Cerebellar cortex (tissue), 1 donor: ENCODE measurements at regions not wholly inside any gene's neighbourhood (a gene's known extent, or its start where the extent isn't known, plus 50 kb on each side); places are given as distances from the start of the nearest gene placed in this dataset.
A peak's percentile ranks its signal among the peaks of the same experiment; 100 is the strongest.

ENCODE experiments used
- DNase-seq: peaks from one replicate; pipeline ENCODE4 v3.0.0-alpha.2; 2015; ENCODE audit warnings: low spot score

DNA sequence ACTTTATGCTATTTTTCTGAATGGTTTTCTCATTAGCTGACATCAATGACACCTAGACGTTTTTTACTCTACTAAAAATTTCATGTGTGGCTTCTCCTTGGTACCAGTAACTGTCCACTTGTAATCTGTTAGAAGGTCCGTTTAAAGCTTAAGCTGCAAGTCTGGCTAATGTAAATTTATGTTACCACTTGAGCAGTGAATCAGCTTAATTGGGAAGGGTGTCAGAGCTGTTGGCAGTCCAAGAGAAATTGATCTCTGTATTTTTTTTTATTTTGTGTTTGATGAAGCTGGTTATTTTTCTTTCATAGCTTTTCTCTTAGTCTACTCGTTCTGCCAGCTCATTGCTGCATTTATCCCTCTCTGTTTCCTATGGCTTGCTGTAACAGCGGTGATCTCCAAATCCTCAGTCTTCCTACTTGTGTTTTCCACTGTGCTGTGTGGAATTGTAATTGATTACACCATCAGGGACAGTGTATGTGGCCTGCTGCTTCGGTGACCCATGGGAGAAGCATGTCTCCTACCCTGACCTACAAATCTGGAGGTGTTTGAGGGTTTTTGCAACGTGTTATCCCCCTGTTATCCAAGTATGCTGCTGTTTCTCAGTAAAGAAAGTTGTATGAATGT, 724.2 kb upstream of the REG3G start:
- DNase-seq, result no peak

DNA sequence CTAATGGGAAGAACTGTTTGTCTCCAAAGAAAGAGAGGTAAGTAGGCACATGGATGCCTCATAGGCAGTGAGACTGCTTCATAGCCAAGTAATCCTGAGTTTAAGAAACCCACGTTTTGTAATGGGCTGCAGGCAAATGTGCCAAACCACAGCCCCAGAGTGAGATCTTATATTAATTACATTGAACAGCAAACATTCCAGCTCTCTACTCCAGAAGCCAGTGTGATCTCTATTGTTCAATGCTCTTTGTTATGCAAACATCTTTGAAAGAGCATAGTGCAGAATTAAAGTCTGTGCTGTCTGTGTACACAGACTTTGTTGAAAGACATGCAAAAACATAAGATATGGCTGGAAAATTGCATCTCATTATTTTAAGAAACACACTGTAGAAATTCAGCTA, 720.8 kb upstream of the REG3G start:
- DNase-seq, result no peak

DNA sequence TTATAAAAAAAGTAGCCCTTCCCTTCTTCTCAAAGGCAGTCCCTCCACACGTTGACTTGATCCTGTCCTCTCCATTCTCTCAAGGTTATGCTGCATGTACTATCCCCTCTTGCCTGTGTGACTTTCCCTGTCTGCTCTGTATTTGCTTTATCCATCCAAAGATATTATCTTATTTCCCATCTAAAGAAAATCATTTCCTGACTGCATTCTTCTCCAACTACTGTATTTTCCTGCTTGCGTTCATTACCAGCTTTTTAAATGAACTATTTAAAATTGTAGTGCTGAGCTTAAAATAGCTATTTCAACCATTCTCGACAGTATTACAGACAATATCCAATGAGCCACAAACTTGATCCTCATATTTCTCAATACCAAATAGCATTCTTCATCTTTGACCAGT, 716.0 kb upstream of the REG3G start:
- DNase-seq, result no peak

DNA sequence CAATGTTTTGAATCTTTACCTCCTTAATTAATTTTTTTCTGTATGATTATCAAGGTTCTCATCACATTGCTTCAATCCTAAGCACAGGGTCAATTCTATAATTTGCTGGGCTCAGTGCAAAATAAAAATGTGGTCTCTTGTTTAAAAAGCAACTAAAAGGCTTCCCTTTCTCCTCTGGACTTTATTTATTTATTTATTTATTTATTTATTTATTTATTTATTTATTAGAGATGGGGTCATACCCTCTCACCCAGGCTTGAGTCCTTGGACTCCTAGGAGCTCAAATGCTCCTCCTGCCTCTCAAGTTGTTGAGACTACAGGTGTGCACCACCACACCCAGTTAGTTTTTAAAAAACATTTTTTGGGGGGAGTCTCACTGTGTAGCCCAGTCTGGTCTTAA, 710.1 kb upstream of the REG3G start:
- DNase-seq, result no peak

DNA sequence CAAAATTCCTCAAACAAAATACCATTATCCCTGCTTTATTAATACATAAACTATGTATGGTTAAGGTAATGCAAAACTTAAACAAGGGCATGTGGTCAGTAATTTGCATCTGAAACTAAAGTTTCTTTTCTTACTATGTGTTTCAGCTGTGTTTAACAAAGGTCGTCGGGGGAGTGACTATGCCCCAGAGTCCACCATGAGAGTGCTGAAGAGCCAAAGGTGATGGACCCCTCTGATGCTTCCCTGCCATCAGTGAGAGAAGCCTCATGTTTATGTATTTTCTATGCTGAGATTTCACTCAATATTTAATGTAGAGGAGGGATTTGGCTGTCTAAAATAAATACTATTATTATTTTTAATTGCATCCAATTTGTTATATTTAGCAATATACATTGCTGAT, 707.2 kb upstream of the REG3G start:
- DNase-seq, result no peak

DNA sequence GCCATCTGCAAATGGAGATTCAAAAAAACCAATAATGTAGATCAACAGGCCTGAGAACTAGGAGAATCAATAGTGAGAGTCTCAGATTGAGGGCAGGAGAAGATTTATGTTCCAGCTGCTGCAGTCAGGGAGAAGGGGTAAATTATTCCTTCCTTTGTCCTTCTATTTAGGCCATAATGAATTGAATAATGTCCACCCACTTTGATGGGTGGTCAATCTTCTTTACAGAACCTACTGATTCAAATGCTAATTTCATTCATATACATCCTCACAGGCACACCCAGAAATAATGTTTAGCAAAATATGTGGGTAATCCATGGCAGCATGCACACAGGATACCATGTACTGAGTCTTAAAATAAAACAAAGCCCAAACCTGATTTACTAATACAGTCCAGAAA, 695.3 kb upstream of the REG3G start:
- no peak for DNase-seq

DNA sequence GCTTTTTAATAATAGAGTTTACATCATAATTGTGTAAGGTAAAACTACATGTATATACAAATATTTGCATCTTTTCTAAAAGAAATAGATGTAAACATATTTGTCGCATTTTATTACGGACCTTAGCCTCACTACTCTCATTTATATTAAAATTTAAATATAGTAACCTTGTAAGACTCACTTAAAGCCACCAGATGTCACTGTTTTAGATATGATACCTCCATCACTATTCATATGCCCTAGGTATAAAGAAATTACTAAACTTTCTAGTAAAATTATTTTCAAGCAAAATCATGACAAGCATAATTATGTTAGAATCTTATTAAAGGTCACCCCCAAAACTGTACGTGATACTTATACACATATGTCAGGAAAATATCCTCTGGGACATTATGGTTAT, 674.3 kb upstream of the REG3G start:
- DNase-seq, result no peak

DNA sequence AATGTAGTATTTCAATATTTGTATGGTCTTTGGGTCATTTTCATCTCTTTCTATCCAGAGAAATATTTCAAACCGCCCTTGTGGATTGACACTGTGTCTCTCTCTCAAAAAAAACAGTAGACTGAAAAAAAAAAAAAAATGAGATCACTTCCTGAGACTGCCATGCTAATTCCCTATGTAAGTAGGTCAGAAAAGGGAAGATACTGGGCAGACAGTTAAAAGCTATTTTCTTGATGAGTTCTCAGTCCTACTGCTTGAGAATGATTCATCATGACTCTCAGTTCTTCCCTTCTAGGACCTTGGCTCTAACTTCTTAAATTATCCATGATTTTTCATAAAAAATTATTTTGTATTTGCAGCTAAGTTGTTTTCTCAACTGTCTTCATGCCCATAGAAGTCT, 672.3 kb upstream of the REG3G start:
- no peak for DNase-seq

DNA sequence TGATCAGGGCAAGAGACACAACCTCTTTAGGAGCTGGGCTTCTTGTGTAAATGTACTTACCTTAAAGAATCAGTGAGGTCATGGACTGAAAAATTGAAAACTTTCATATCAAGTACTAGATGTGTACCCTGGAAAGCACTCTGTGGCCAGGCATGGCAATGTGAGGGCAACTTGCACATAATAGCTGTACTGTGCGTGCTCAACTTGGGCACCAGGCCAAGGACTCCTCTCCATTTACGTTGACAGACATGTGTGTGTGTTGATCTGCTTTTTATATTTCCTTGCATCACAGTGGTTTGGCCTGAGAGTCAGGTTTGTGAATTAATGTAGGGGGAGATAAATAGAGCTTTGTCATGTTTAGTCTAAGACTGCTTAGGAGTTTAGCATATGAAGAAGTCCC, 669.5 kb upstream of the REG3G start:
- DNase-seq, result no peak

DNA sequence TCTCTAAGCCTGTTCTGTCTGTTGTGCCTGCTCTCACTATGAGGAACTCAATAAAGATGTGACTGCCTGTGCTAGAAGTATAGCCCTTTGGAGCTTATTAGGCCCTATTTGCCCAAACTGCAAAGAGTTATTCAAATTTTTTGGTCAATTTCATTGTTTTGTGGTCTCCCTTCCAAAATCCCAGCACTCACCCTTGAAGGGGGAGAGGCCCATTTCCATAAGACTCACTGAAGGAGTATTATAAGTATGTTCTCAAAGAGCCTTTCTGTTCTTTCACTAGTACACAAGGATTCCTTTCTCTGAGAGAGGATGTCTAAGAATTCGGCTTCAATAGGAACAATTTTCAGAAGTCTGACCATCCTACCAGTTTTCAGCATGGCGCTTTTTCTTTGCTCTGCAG, 641.9 kb upstream of the REG3G start:
- DNase-seq, result no peak

DNA sequence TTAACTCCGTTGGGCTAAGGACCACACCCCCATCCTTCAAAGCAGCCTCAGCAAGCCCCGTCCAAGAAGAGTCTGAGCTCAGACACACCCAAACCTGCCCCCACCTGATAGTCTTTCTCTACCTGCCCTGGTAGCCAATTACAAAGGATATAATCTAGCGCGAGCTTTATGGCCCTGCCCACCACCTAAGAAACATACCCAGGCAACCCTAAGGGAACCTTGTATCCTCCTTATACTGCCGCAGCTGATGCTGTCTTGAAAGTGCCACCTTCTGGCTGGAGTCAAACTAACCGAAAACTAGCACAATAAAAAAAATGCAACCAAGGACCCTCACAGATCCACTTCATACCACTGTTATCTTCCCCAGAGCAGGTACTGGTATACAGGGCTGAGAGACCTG, 628.3 kb upstream of the REG3G start:
- DNase-seq, result no peak

DNA sequence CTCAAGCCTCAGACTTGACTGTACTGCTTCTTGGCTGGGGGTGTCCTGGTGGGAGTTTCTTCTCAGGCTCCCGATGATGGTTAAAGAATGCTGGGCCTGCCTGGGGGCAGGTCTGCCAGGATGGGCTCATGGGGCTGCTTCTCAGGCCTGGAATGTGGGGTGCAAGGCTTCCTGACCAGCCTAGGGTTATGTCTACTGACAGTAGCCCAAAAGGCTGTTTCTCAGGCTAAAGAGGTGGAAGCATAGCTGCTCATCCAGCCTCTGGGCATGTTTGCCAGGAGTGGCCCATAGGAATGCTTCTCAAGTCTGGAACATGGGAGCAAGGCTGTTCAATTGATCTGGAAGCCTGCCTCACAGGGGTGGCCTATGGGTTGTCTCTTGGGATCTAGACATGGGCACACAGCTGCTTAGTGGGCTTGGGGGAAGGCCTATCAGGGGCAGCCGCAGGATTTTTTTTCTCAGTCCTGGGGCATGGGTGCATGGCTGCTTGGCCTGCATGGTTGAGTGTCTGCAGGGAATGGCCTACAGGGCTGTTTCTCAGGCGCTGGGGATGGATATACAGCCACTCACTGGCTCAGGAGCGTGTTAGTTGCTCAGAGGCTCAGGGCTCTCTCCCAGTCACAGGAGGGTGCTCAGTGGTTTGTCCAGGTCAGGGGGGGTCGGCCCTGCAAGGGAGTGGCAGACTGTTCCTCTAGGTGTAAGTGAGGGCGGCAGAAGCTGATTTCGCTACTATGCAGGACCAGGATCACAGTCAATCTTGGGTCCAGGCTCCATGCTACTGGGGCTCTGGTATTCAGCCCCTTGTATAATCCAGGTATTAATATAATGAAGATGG, 617.3 kb upstream of the REG3G start:
- DNase-seq, result no peak

DNA sequence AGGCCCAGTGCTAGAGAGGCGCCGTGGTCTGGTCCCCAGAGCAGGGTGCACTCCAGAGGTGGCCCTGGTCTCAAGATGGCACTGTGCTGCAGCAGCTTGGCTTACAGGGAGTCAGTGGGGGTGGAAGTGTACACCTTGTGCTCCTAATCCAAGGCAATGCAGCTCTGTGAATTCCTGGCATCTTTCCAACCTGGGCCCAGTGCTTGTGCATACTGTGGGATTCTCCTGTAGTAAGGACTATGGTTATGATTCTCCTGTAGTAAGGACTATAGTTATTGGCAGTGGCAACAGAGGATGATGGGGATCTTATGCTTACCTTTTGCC, 616.7 kb upstream of the REG3G start:
- peak; percentile 5 for DNase-seq

DNA sequence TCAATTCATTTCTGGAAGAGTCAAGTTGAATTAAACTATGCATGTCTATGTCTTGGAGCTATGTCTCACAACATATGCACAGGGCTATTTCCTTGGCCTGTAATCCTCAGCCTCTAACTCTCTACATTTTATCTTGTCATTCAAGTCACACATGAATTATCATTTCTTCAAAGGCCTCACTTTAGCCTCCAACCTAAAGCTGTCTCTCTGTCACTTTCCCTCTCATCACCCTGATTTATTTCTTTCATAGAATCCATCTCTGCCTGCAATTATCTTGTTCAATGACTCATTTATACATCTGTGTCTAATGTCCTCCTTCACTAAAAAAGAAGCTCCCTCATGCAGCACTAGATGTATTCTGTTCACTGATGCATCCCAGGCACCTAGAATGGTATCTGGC, 614.2 kb upstream of the REG3G start:
- DNase-seq, result no peak

DNA sequence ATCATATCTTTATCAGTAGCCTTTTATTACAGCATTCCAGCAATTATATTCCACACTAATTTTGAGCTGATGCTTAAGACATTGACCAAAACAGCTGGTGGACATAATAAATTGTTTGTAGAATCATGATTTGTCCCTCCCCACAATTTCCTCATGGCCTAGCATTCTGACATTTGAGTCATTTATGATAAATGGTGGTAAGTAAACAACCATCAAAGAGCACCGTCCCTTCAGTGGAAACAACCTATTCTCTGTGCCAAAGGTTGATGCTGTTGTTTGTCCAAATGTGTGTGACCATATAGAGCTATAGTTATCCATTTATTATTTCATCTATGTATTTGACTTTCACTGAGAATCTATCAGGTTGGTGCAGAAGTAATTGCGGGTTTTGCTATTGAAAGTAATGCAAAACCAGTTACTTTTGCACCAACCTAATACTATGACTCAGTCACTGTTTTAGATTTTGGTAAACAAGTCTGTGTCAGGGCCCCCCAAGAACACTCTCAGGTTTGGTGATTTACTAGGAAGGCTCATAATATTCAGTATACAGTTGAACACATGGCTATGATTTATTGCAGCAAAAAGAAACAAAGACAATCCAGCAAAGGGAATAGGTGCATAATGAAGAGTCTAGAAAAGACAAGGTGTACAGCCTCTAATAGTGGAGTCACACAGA, 608.7 kb upstream of the REG3G start:
- DNase-seq, result no peak

DNA sequence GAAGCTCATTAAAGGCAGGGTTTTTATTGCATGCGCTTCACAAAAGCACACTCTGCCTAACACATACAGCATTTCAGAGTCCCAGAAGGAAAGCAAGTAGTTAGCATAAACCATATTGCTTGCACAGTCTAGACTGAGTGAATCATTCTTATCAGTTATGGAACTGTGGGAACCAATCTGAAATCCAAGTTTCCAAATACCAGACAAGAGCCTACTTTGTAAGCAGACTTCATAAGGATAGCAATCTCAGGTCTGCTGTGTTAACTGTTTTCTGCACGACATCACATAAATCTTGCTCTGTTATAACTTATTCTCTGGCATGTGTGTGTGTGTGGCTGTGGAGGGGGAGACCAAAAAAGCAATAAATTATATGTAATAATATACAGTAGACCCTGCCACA, 608.1 kb upstream of the REG3G start:
- DNase-seq, result no peak

DNA sequence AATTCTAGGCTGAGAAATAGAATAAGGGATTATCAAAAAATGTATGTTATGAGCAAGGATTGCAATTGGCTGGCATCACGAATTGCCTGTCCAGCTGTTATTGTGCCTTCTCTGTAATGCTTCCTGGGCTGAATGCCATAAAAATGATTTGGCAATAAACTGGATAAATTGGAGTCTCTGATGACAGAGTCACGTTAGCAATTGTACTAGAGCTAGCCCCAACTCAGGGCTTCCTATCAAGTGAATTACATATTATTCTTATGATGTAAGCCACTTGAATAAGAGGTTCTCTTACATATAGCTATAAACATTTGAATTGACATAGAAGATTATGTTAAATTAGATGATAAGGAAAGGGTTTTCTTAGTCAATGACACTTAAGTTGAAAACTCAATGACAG, 607.5 kb upstream of the REG3G start:
- DNase-seq, result no peak

DNA sequence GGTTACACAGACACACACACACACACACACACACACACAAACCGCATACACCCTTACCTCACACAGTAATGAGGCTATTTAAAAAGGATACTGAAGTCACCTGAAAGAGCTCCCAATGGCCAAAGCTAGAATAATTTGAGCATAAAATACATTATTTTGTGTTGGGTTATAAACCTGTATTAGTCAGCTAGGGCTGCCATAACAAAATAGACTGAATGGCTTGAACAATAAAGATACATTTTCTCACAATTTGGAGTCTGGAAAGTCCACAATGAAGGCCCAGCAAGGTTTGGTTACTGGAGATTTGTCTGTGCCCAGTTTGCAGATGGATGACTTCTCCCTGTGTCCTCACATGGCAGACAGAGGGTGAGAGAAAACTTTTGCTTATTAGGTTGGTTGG, 605.4 kb upstream of the REG3G start:
- DNase-seq, result no peak

DNA sequence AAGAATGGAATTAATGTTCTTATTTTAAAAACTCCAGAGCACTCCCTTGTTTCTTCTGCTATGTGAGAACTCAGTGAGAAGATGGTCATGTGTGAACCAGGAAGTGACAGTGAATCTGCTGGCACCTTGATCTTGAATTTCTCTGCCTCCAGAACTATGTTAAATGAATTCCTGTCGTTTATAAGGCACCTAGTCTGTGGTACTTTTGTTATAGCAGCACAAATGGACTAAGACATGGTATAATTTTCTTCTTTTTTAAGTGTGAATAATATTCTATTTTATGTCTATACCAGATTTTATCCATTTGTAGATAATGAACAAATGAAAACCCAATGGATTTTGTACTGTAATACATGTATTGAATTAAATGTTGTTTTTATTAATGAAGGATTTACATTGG, 601.9 kb upstream of the REG3G start:
- no peak for DNase-seq

DNA sequence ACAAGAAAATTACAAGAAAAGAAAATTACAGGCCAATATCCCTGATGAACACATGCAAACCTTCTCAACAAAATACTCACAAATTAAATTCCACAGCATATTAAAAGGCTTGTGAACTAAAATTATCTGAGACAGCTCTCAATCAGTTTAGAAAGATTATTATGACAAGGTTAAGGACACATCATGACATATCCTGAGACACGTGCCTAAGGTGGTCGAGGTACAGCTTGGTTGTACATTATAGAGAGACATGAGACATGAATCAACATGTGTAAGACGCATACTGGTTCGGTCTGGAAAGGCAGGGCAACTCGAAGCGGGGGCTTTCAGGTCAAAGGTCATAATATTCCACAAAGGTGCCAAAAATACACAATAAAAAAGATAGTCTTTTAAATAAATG, 598.3 kb upstream of the REG3G start:
- DNase-seq, result no peak

DNA sequence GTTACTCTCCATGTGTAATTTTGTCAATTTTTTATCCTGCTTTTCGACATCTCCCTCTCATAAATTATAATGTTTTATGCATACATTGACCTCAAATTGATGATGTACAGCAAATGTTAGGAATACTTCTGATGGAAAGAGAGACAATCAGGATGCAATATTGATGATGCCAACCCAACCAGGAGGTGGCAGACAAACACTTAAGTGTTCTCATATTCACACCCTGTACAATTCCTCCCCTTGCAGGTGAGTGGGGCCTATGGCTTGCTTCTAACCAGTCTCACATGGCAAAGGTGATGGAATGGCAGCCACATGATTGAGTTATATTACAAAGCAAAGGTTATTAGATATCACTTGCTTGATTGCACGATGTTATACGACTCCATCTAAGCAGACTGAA, 594.3 kb upstream of the REG3G start:
- no peak for DNase-seq

DNA sequence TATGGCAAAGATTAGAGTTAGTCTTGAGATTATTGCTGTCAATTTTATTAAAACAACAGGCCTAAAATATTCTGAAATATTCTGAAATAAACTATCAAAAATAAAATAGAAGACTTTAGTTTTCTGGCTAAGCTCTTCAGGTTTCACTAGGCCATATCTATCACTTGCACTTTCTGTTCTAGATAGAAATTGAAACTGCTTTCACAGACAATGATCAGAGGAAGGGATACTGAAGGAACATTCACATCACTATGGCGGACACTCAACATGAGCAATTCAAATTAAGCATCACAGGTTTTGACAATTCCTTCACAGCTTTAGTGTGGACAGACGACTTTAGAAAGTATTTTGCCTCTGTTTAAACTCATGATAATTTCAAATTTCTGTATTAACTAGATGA, 586.4 kb upstream of the REG3G start:
- DNase-seq, result no peak

DNA sequence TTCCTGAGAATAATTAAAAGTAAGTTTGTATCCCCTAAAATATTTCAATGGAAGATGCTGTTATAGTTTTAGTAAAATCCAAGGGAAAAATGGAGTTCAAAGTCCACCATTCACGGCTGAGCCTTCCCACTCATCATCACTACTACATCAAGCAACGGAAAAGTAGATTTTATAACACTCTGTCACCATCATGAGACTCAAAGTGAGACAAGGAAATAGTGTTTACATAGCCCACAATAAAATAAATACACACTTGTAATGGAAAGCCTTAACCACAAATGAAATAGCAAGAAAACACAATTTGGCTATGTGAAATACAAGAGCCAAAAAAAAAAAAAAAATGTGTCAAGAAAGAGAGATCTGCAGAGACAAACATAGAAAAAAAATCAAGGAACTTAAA, 569.9 kb upstream of the REG3G start:
- no peak for DNase-seq

DNA sequence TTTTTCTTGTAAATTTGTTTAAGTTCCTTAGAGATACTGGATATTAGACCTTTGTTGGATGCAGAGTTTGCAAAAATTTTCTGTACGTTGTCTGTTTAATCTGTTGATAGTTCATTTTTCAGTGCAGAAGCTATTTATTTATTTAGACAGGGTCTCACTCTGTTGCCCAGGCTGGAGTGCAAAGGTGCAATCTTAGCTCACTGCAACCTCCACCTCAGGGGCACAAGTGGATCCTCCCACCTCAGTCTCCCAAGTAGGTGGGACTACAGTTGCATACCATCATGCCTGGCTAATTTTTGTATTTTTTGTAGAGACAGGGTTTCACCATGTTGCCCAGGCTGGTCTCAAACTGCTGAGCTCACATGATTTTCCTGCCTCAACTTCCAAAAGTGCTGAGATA, 568.2 kb upstream of the REG3G start:
- no peak for DNase-seq
